H9 (cell line): ENCODE measurements at regions not wholly inside any gene's neighbourhood (a gene's known extent, or its start where the extent isn't known, plus 50 kb on each side); places are given as distances from the start of the nearest gene placed in this dataset.

Source experiments
- DNase-seq: peaks from one replicate; pipeline ENCODE4 v3.0.0-alpha.2; 2017
- H2AFZ ChIP-seq: one replicate; pipeline ENCODE4 v1.6.1; 2013; ENCODE audit warnings: mild to moderate bottlenecking, low read length, control low read depth, moderate library complexity
- H2AK5ac ChIP-seq: 2 replicates; pipeline ENCODE4 v1.6.1; 2013; ENCODE audit warnings: low read length, control low read depth, mixed read lengths; ENCODE audit not compliant: insufficient read length
- H2BK120ac ChIP-seq: one replicate; pipeline ENCODE4 v1.6.1; 2013; ENCODE audit warnings: low read depth, mild to moderate bottlenecking, low read length, control low read depth, inconsistent platforms; ENCODE audit not compliant: poor library complexity, severe bottlenecking
- H2BK12ac ChIP-seq: 2 replicates; pipeline ENCODE4 v1.6.1; 2013; ENCODE audit warnings: low read length, control low read depth, mixed read lengths, low read depth; ENCODE audit not compliant: insufficient read length
- H2BK15ac ChIP-seq: 2 replicates; pipeline ENCODE4 v1.6.1; 2013; ENCODE audit warnings: low read depth, low read length, control low read depth
- H2BK20ac ChIP-seq: one replicate; pipeline ENCODE4 v1.6.1; 2013; ENCODE audit warnings: low read depth, mild to moderate bottlenecking, low read length, control low read depth, inconsistent platforms; ENCODE audit not compliant: poor library complexity, severe bottlenecking
- H2BK5ac ChIP-seq: 2 replicates; pipeline ENCODE4 v1.6.1; 2013; ENCODE audit warnings: low read length, control low read depth, mixed read lengths; ENCODE audit not compliant: insufficient read length
- H3K14ac ChIP-seq: 2 replicates; pipeline ENCODE4 v1.6.1; 2013; ENCODE audit warnings: low read length, control low read depth; ENCODE audit not compliant: insufficient read depth
- H3K18ac ChIP-seq: 2 replicates; pipeline ENCODE4 v1.6.1; 2013; ENCODE audit warnings: low read depth, mild to moderate bottlenecking, mixed read lengths, low read length, control low read depth; ENCODE audit not compliant: insufficient read length
- H3K23ac ChIP-seq: 2 replicates; pipeline ENCODE4 v1.6.1; 2013; ENCODE audit warnings: low read length, control low read depth, mixed read lengths, low read depth; ENCODE audit not compliant: insufficient read length
- H3K23me2 ChIP-seq: 2 replicates; pipeline ENCODE4 v1.6.1; 2013; ENCODE audit warnings: low read depth, mild to moderate bottlenecking, mixed read lengths, low read length, control low read depth; ENCODE audit not compliant: insufficient read length, poor library complexity, severe bottlenecking
- H3K27ac ChIP-seq: 2 replicates; pipeline ENCODE4 v1.5.1; 2013; ENCODE audit warnings: low read length, control low read depth, mixed read lengths, low read depth; ENCODE audit not compliant: insufficient read length
- H3K27me3 ChIP-seq: 2 replicates; pipeline ENCODE4 v1.6.1; 2013; ENCODE audit warnings: low read length, control low read depth, inconsistent platforms; ENCODE audit not compliant: insufficient read depth
- H3K4ac ChIP-seq: 2 replicates; pipeline ENCODE4 v1.6.1; 2013; ENCODE audit warnings: low read depth, mild to moderate bottlenecking, control low read depth, inconsistent platforms, low read length, moderate library complexity
- H3K4me1 ChIP-seq: 2 replicates; pipeline ENCODE4 v1.6.1; 2013; ENCODE audit warnings: low read length, control low read depth, inconsistent platforms; ENCODE audit not compliant: insufficient read depth
- H3K4me2 ChIP-seq: 2 replicates; pipeline ENCODE4 v1.6.1; 2013; ENCODE audit warnings: low read length, control low read depth, mixed read lengths; ENCODE audit not compliant: insufficient read length, insufficient read depth
- H3K56ac ChIP-seq: 2 replicates; pipeline ENCODE4 v1.6.1; 2013; ENCODE audit warnings: low read depth, mild to moderate bottlenecking, mixed read lengths, low read length, control low read depth; ENCODE audit not compliant: insufficient read length
- H3K79me1 ChIP-seq: 2 replicates; pipeline ENCODE4 v1.6.1; 2013; ENCODE audit warnings: low read depth, mild to moderate bottlenecking, moderate library complexity, low read length, control low read depth, inconsistent platforms; ENCODE audit not compliant: insufficient read depth, poor library complexity, severe bottlenecking
- H3K79me2 ChIP-seq: 2 replicates; pipeline ENCODE4 v1.6.1; 2013; ENCODE audit warnings: low read length, control low read depth, inconsistent platforms; ENCODE audit not compliant: insufficient read depth
- H3K9ac ChIP-seq: 2 replicates; pipeline ENCODE4 v1.6.1; 2013; ENCODE audit warnings: low read length, control low read depth, mixed read lengths; ENCODE audit not compliant: insufficient read length; ENCODE audit errors: extremely low read depth
- H3K9me3 ChIP-seq: one replicate; pipeline ENCODE4 v1.6.1; 2013; ENCODE audit warnings: low read depth, low read length, inconsistent platforms; ENCODE audit not compliant: control insufficient read depth
- H3T11ph ChIP-seq: one replicate; pipeline ENCODE4 v1.6.1; 2013; ENCODE audit warnings: mild to moderate bottlenecking, low read length, control low read depth, inconsistent platforms
- H4K20me1 ChIP-seq: one replicate; pipeline ENCODE4 v1.6.1; 2013; ENCODE audit not compliant: control insufficient read depth, insufficient read length, insufficient read depth
- H4K5ac ChIP-seq: 2 replicates; pipeline ENCODE4 v1.6.1; 2013; ENCODE audit warnings: low read depth, mild to moderate bottlenecking, mixed read lengths, low read length, control low read depth; ENCODE audit not compliant: insufficient read length
- H4K8ac ChIP-seq: replicated peaks from 2 replicates; pipeline ENCODE4 v1.6.1; 2013; ENCODE audit warnings: low read length, control low read depth, mixed read lengths, low read depth; ENCODE audit not compliant: insufficient read length
- H4K91ac ChIP-seq: 2 replicates; pipeline ENCODE4 v1.6.1; 2013; ENCODE audit warnings: low read depth, mild to moderate bottlenecking, moderate library complexity, mixed read lengths, low read length, control low read depth; ENCODE audit not compliant: insufficient read length
- H3K27ac Mint-ChIP-seq, 3 experiments: 2 replicates in 2 of 3; 3 replicates in 1 of 3; pipeline ENCODE4 v1.8.0; 2020 to 2021; ENCODE audit warnings: mixed read lengths in 3 of 3, mild to moderate bottlenecking in 1 of 3, moderate library complexity in 1 of 3
- H3K27me3 Mint-ChIP-seq: 2 replicates; pipeline ENCODE4 v1.8.0; 2021; ENCODE audit warnings: low read depth, mild to moderate bottlenecking, moderate library complexity, mixed read lengths
- H3K36me3 Mint-ChIP-seq, 3 experiments: 2 replicates in 2 of 3; 3 replicates in 1 of 3; pipeline ENCODE4 v1.8.0; 2020 to 2021; ENCODE audit warnings: low read depth in 3 of 3, mixed read lengths in 3 of 3; ENCODE audit not compliant: insufficient read depth in 1 of 3
- H3K4me1 Mint-ChIP-seq, 2 experiments: 2 replicates each; pipeline ENCODE4 v1.8.0; 2020; ENCODE audit warnings: mixed read lengths in 2 of 2
- H3K4me3 Mint-ChIP-seq, 2 experiments: 2 replicates in 1 of 2; 3 replicates in 1 of 2; pipeline ENCODE4 v1.8.0; 2020 to 2021; ENCODE audit warnings: mild to moderate bottlenecking in 2 of 2, mixed read lengths in 2 of 2, moderate library complexity in 1 of 2
- H3K9me3 Mint-ChIP-seq, 2 experiments: 2 replicates in 1 of 2; 3 replicates in 1 of 2; pipeline ENCODE4 v1.8.0; 2020; ENCODE audit warnings: mild to moderate bottlenecking in 2 of 2, mixed read lengths in 2 of 2, moderate library complexity in 1 of 2
- WGBS: extraction: QIAGEN DNeasy Blood & Tissue Kit; methylation state at CpG from one replicate; pipeline ENCODE4 v1.1.7; 2013; ENCODE audit warnings: missing lambda C conversion rate, low lambda C conversion rate, mixed read lengths; ENCODE audit not compliant: insufficient read length; ENCODE audit errors: extremely low coverage; 5-methylcytosine and 5-hydroxymethylcytosine counted together
- TF ChIP-seq, protein P1 (sequence below): fragments of 200-600 bp; sonication (generic); conservative IDR thresholded peaks from 3 replicates; pipeline ENCODE4 v1.8.0; 2021; ENCODE audit warnings: antibody characterized with exemption, mild to moderate bottlenecking

- H4K8ac ChIP-seq, result no peak overlapping the region
- H3K79me1 ChIP-seq, result no peaks in the 10 kb centered on the region
- H2BK20ac ChIP-seq, result no peak overlapping the region
- no peak overlapping the region for H4K91ac ChIP-seq
- H3T11ph ChIP-seq, result no peak overlapping the region
- TF ChIP-seq, protein P1, sequence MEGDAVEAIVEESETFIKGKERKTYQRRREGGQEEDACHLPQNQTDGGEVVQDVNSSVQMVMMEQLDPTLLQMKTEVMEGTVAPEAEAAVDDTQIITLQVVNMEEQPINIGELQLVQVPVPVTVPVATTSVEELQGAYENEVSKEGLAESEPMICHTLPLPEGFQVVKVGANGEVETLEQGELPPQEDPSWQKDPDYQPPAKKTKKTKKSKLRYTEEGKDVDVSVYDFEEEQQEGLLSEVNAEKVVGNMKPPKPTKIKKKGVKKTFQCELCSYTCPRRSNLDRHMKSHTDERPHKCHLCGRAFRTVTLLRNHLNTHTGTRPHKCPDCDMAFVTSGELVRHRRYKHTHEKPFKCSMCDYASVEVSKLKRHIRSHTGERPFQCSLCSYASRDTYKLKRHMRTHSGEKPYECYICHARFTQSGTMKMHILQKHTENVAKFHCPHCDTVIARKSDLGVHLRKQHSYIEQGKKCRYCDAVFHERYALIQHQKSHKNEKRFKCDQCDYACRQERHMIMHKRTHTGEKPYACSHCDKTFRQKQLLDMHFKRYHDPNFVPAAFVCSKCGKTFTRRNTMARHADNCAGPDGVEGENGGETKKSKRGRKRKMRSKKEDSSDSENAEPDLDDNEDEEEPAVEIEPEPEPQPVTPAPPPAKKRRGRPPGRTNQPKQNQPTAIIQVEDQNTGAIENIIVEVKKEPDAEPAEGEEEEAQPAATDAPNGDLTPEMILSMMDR, result no peak
- H2AFZ ChIP-seq, result no peak overlapping the region
- H2BK120ac ChIP-seq, result no peak overlapping the region
- H2AK5ac ChIP-seq, result no peak overlapping the region
- no peak overlapping the region for H3K23ac ChIP-seq
- H3K4me1 ChIP-seq, result no peaks in the 10 kb centered on the region
- H3K79me2 ChIP-seq, result no peaks in the 10 kb centered on the region
- Mint-ChIP-seq H3K4me3 (no peak overlapping the region), H3K27me3 (peaks cover 5% of the 10 kb centered on the region; the same call in 1 of the 2 replicates), H3K9me3 (peaks cover 2 to 3% of the 10 kb centered on the region in 2 experiments; a peak in 3 of 5 replicates), H3K36me3 (no peaks in the 10 kb centered on the region), H3K27ac (no peak overlapping the region), H3K4me1 (peaks cover 12 to 14% of the 10 kb centered on the region in 2 experiments)
- no peaks in the 10 kb centered on the region for H4K20me1 ChIP-seq
- no peaks in the 10 kb centered on the region for H3K9me3 ChIP-seq
- H2BK5ac ChIP-seq, result no peak overlapping the region
- H4K5ac ChIP-seq, result no peak overlapping the region
- H3K27ac ChIP-seq, result no peak overlapping the region
- no peak overlapping the region for H3K14ac ChIP-seq
- H3K4me2 ChIP-seq, result no peak overlapping the region
- H2BK12ac ChIP-seq, result no peak overlapping the region
- WGBS, result no CpG with 5 or more reads among the region's 2 CpGs
- DNase-seq, result no peak
- no peak overlapping the region for H3K4ac ChIP-seq
- H3K27me3 ChIP-seq, result no peaks in the 10 kb centered on the region
- no peak overlapping the region for H3K56ac ChIP-seq
- H2BK15ac ChIP-seq, result no peak overlapping the region
- no peaks in the 10 kb centered on the region for H3K23me2 ChIP-seq
- no peak overlapping the region for H3K9ac ChIP-seq
- H3K18ac ChIP-seq, result no peak overlapping the region
These were observed 63.5 kb upstream of the EGFR start for GRCh38 chr7:54955296-54955695.
